ENCODE measurements at regions not wholly inside any gene's neighbourhood (a gene's known extent, or its start where the extent isn't known, plus 50 kb on each side); places are given as distances from the start of the nearest gene placed in this dataset.
"Not testable (repeated sequence)": the region's sequence is repeated elsewhere in the genome, so short reads cannot be mapped to it uniquely, and the experiment has no call there.

- no peak for DNase-seq
- Histone ChIP-seq H3K27me3 (ENCODE audit: insufficient read depth, low read depth, severe bottlenecking) (no peaks in the 10 kb centered on the region), H3K27ac (no peak overlapping the region), H3K9me3 (ENCODE audit: severe bottlenecking) (no peaks in the 10 kb centered on the region), H3K4me3 (ENCODE audit: low read depth, low read length) (no peak overlapping the region), H3K36me3 (no peaks in the 10 kb centered on the region)
- TF ChIP-seq CTCF (IDR thresholded peaks at IDR 0.05; ENCODE audit: low read depth, low read length), result no peak
Observed at GRCh38 chr1:4175566-4176405, 275.7 kb upstream of the C1orf174 start.

DNA sequence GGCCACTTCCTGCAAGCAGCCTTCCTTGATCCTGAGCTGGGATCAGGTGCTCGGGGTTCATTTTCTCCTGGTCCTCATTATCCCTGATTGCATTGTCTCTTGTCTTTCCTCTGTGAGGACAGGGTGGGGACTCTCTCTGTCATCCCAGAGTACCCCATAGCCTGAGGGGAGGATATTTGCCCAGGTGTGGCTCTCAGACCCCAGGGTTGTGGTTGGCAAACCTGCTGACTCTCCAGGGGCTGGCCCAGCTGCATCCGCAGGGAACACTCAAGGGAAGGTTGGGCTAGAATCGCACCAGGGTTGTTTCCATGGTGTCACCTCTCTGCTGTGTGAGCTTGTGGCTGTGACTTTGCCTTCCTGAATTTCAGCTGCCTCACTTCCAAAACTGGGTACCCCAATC, 276.8 kb upstream of the C1orf174 start:
- DNase-seq, result no peak
- no peak for TF ChIP-seq CTCF (IDR thresholded peaks at IDR 0.05; ENCODE audit: low read depth, low read length)
- H3K27ac ChIP-seq, result no peak overlapping the region
- H3K9me3 ChIP-seq (ENCODE audit: severe bottlenecking), result no peaks in the 10 kb centered on the region
- H3K4me3 ChIP-seq (ENCODE audit: low read depth, low read length), result no peak overlapping the region
- H3K27me3 ChIP-seq (ENCODE audit: insufficient read depth, low read depth, severe bottlenecking), result no peaks in the 10 kb centered on the region
- no peaks in the 10 kb centered on the region for H3K36me3 ChIP-seq

- Histone ChIP-seq H3K36me3 (no peaks in the 10 kb centered on the region), H3K27ac (no peak overlapping the region), H3K4me3 (ENCODE audit: low read depth, low read length) (no peak overlapping the region), H3K27me3 (ENCODE audit: insufficient read depth, low read depth, severe bottlenecking) (no peaks in the 10 kb centered on the region), H3K9me3 (ENCODE audit: severe bottlenecking) (no peaks in the 10 kb centered on the region)
- DNase-seq, result no peak
- no peak for TF ChIP-seq CTCF (IDR thresholded peaks at IDR 0.05; ENCODE audit: low read depth, low read length)
Observed at GRCh38 chr1:4177425-4178150, 277.5 kb upstream of the C1orf174 start.

DNA sequence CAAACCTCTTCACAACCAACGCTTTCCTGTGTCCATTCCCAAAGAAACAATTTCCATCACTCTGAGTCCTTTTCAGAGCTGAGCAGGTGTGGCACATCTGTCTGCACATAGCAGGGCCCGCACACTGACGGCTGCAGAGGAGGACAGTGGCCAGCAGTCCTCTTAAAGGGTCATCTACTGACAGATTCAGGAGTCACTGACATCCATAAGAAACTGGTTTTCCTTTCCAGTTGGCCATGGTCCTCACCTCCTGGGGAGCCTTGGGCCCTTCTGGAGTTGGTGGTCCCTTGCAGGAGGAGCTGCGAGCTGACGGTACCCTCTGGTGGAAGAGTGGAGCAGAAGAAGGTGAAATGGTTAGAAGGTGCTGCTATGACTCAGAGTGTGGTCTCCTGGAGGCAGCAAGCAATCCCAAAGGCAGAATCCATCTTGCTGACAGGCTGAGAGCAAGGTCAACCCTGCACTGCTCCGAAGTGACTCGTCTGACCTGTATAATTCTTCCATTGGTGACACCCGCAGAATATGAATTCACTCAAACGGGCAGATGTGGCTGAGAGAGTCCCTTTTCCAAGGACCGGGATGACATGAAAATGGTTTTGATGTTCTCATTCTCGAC, 278.5 kb upstream of the C1orf174 start:
- H3K4me3 ChIP-seq (ENCODE audit: low read depth, low read length), result no peak overlapping the region
- TF ChIP-seq CTCF (IDR thresholded peaks at IDR 0.05; ENCODE audit: low read depth, low read length), result no peak
- no peaks in the 10 kb centered on the region for H3K9me3 ChIP-seq (ENCODE audit: severe bottlenecking)
- DNase-seq, result no peak
- H3K27ac ChIP-seq, result no peak overlapping the region
- H3K27me3 ChIP-seq (ENCODE audit: insufficient read depth, low read depth, severe bottlenecking), result no peaks in the 10 kb centered on the region
- no peaks in the 10 kb centered on the region for H3K36me3 ChIP-seq

DNA sequence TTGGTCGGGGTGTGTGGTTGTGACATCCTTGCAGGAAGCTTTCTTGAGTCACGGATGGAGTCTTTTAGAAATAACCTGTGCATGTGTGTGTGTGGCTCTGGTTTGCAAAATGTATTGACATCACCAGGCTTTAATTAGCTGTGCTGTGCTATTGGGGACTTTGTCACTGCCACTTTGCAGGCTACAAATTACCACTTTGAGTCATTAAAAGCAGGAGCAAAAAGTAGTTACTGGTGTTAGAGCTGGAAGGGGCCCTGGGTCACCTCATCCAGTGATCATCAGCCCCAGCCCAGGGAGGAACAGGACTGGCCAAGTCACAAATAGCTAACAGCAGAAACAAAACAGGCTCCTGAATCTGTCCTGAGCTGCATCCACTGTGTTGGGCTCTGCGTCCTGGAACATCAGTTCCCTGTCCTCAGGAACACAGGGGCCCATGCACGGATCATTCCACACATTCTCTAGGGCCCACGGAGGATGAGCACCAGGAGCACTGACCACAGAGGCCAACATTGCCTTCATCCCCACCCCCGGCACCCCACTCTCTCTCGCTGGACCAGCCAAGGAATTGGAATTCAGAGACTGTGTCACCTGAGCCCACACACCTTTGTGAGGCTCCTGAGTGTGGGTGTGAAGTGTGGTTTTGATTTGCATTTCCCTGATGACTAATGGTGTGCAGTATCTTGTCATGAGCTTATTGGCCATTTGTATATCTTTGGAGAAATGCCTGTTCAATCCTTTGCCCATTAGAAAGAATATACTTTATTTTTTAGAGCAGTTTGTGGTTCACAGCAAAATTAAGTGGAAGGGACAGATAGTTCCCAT, 280.1 kb upstream of the C1orf174 start:
- DNase-seq, result no peak
- no peaks in the 10 kb centered on the region for H3K9me3 ChIP-seq (ENCODE audit: severe bottlenecking)
- no peaks in the 10 kb centered on the region for H3K36me3 ChIP-seq
- no peak overlapping the region for H3K4me3 ChIP-seq (ENCODE audit: low read depth, low read length)
- no peak for TF ChIP-seq CTCF (IDR thresholded peaks at IDR 0.05; ENCODE audit: low read depth, low read length)
- no peaks in the 10 kb centered on the region for H3K27me3 ChIP-seq (ENCODE audit: insufficient read depth, low read depth, severe bottlenecking)
- no peak overlapping the region for H3K27ac ChIP-seq

- H3K4me3 ChIP-seq (ENCODE audit: low read depth, low read length); H3K27me3 ChIP-seq (ENCODE audit: insufficient read depth, low read depth, severe bottlenecking); H3K9me3 ChIP-seq (ENCODE audit: severe bottlenecking); H3K36me3 ChIP-seq; DNase-seq; H3K27ac ChIP-seq: not testable (repeated sequence)
Observed at GRCh38 chr1:4186486-4186885, 286.4 kb upstream of the C1orf174 start.
